H1 (cell line): ENCODE measurements at regions not wholly inside any gene's neighbourhood (a gene's known extent, or its start where the extent isn't known, plus 50 kb on each side); places are given as distances from the start of the nearest gene placed in this dataset.

Source experiments
- CHD2 ChIP-seq: IDR thresholded peaks from 2 replicates; pipeline ENCODE4 v1.6.1; 2012; ENCODE audit warnings: low read length, improper control_type of control experiment
- CTCF ChIP-seq, 3 experiments: IDR thresholded peaks; 1 replicate in 2 of 3; 2 replicates in 1 of 3; pipeline versions ENCODE4 v1.5.1 to v1.6.1; 2011; ENCODE audit warnings: low read length in 3 of 3, mild to moderate bottlenecking in 3 of 3, inconsistent platforms in 2 of 3, low read depth in 1 of 3, moderate library complexity in 1 of 3; ENCODE audit not compliant: insufficient read depth in 1 of 3; ENCODE audit errors: control extremely low read depth in 1 of 3
- KDM5A ChIP-seq: fragments of 200-600 bp; IDR thresholded peaks from 2 replicates; pipeline ENCODE4 v1.7.1; 2012; ENCODE audit warnings: mild to moderate bottlenecking, low read length, inconsistent platforms, mixed read lengths
- MAFK ChIP-seq: IDR thresholded peaks from 2 replicates; pipeline ENCODE4 v1.6.1; 2012; ENCODE audit warnings: low read depth, mild to moderate bottlenecking, improper control_type of control experiment, low read length
- RFX5 ChIP-seq: IDR thresholded peaks from 2 replicates; pipeline ENCODE4 v1.6.1; 2011; ENCODE audit warnings: low read depth, low read length, improper control_type of control experiment, borderline replicate concordance
- RXRA ChIP-seq: IDR thresholded peaks from 2 replicates; pipeline ENCODE4 v1.6.1; 2011; ENCODE audit warnings: low read depth, mild to moderate bottlenecking, low read length, moderate library complexity; ENCODE audit not compliant: insufficient read depth
- SAP30 ChIP-seq: fragments of 300-600 bp; sonication (generic); IDR thresholded peaks from 2 replicates; pipeline ENCODE4 v1.7.1; 2012; ENCODE audit warnings: low read length, moderate library complexity, mild to moderate bottlenecking, inconsistent platforms; ENCODE audit not compliant: insufficient read depth, insufficient replicate concordance
- SUZ12 ChIP-seq: fragments of 200-600 bp; sonication (generic); IDR thresholded peaks from 2 replicates; pipeline ENCODE4 v1.6.1; 2012; ENCODE audit warnings: mild to moderate bottlenecking, inconsistent platforms, low read length, moderate library complexity, mixed read lengths

GRCh38 chr20:48414786-48415185, 413.0 kb downstream of the PREX1 start (continued):
- no peak for TF ChIP-seq CTCF (IDR thresholded peaks at IDR 0.05; ENCODE audit: control extremely low read depth in 1 of 3, insufficient read depth in 1 of 3, low read depth in 1 of 3, low read length in 3 of 3)
- TF ChIP-seq RXRA, result no peak
- TF ChIP-seq RFX5, result no peak
- no peak for TF ChIP-seq MAFK
- no peak for TF ChIP-seq CHD2
- TF ChIP-seq SAP30, result no peak
- no peak for TF ChIP-seq SUZ12
- no peak for TF ChIP-seq KDM5A
